ENCODE measurements at regions not wholly inside any gene's neighbourhood (a gene's known extent, or its start where the extent isn't known, plus 50 kb on each side); places are given as distances from the start of the nearest gene placed in this dataset.
"Not testable (repeated sequence)": the region's sequence is repeated elsewhere in the genome, so short reads cannot be mapped to it uniquely, and the experiment has no call there.

DNA sequence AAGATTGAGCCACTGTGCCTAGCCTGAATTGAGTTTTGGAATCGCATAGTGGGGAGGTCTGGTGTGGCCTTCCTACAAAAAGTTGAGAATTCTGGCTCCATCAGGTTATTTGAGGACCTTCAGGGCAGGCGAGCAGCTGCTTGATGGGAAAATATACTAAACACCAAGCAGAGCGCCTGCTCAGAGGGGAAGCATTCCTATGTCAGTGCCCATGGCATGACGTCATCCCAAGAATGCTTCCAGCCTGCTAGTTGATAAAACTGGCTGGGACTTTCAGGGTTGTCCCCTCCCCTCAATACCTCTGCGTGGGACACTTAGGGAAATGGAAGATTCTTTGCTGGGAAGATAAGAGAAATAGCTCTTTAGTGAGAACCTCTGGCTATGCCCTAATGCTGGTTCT is 174.9 kb upstream of the NBPF12 start:
- not testable (repeated sequence) for H3K9me3 Mint-ChIP-seq (ENCODE audit: low read depth); H3K4me1 Mint-ChIP-seq (ENCODE audit: low read depth); H3K36me3 Mint-ChIP-seq; H3K4me3 Mint-ChIP-seq; H3K27ac Mint-ChIP-seq; H3K27me3 Mint-ChIP-seq

DNA sequence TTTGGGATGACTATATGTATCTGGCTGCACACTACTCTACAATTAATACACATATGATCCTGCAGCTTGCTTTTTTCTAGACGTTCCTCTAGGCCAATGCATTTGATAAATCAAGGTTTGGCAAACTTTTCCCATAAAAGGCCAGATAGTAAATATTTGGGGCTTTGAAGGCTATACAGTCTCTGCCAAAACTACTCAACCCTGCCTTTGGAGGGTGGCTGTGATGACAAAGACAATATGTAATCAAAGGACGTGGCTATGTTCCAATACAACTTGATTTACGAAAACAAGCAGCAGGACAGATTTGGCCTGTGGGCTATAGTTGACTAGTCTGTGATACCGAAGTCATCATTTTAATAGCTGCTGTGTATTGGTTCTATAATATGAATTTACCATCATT is 181.3 kb upstream of the NBPF12 start:
- not testable (repeated sequence) for H3K27ac Mint-ChIP-seq; H3K36me3 Mint-ChIP-seq; H3K9me3 Mint-ChIP-seq (ENCODE audit: low read depth); H3K4me1 Mint-ChIP-seq (ENCODE audit: low read depth); H3K4me3 Mint-ChIP-seq; H3K27me3 Mint-ChIP-seq

DNA sequence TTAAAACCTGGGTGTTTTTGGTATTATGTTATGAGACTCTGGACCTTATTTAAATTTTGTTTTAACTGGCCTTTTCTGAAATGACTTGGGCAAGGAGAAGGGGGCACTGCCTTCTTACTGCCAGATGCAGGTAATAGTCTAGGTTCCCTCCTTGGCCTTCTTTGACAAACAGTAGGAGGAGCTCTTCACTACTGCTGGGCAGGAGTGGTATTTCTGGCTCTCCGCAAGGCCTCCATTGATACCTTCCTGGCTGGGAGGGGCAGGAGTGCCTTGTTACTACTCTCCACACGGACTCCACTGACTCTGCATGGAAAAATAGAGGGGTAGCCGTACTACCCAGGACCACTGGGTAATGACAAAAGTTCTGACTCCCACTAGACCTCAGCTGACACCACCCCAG is 189.4 kb upstream of the NBPF12 start:
- H3K4me1 Mint-ChIP-seq (ENCODE audit: low read depth); H3K36me3 Mint-ChIP-seq; H3K9me3 Mint-ChIP-seq (ENCODE audit: low read depth); H3K27me3 Mint-ChIP-seq; H3K27ac Mint-ChIP-seq; H3K4me3 Mint-ChIP-seq: not testable (repeated sequence)

DNA sequence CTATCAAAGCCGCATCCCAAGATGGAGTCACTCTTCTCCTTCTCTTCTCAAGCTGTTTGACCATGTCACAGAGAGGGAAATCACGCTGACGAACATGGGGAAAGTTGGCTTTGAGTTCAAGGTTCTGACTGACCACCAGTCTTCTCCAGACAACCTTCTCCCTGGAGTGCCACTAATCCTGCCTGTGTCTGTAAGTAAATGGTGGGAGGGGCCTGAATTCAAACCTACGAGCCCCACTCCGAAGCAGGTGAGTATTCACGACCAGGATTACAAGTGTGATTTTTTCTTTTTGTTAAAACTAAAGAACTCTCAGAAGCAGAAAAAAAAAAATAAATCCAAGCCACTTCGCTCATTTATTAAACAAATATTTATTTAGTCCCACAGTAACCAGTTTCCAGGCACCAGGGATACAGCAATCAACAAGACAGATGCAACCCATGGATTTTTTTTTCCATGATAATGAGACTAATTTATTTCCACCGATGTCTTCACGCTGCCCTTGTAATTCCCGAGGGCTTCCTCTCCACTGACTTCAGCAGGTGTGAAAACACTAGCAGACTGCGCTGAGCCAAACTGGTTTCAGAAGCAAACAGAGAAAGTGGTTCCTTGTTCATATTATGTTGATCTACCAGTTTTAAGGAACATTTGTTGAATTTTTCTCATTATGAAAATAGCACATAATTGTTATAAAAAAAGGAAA is 206.0 kb upstream of the NBPF12 start:
- not testable (repeated sequence) for H3K27ac Mint-ChIP-seq; H3K9me3 Mint-ChIP-seq (ENCODE audit: low read depth); H3K36me3 Mint-ChIP-seq; H3K4me1 Mint-ChIP-seq (ENCODE audit: low read depth); H3K4me3 Mint-ChIP-seq; H3K27me3 Mint-ChIP-seq

DNA sequence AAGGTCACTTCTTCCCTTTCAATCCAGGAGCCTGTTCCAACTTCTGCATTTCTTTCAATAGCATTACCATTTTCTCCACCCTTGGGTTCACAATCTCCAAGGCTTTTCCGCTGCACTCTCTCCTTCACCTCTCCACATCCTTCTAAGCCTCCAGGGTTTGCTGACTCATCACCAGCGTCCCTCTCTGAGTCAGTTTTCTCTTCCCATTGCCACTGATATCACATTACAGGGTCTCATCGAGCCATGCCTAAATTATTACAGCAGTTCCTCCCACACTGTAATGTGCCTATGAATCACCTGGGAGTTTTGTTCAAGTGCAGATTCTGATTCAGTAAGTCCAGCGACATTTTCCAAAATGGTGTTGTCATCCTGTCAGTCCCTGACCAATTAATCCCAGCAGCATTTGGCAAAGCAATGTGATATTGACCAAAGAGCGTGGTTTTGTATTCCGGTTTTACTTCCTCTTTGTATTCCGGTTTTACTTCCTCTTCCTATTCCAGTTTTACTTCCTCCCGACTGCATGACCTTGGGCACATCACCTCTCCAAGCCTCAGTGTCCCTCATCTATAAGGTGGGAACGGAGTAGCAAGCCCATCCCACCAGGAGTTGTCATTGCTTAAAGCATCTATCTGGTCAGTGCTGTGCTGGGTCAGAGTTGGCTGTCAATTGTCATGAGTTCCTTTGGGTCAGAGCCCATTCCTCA is 208.3 kb upstream of the NBPF12 start:
- not testable (repeated sequence) for H3K4me3 Mint-ChIP-seq; H3K4me1 Mint-ChIP-seq (ENCODE audit: low read depth); H3K27me3 Mint-ChIP-seq; H3K9me3 Mint-ChIP-seq (ENCODE audit: low read depth); H3K27ac Mint-ChIP-seq; H3K36me3 Mint-ChIP-seq

DNA sequence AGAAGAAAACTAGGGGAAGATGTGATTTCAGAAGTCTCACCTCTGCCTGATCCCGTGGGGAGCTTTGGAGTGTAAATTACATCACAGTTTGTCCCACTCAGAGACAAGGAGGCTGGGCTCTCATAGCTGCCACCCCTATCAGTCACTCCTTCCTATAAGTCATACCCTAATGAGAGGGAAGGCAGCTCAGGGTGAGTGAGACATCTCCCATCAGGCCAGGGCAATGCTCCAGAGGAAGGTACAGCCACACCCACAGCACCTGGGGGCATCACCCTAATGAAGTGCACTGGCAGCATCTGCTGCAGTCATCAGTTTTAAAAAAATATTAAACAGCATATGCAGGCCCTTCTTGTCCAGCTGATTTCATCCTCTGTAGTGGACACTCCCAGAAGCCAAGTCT is 223.1 kb upstream of the NBPF12 start:
- not testable (repeated sequence) for H3K27me3 Mint-ChIP-seq; H3K4me3 Mint-ChIP-seq; H3K4me1 Mint-ChIP-seq (ENCODE audit: low read depth); H3K36me3 Mint-ChIP-seq; H3K9me3 Mint-ChIP-seq (ENCODE audit: low read depth); H3K27ac Mint-ChIP-seq

DNA sequence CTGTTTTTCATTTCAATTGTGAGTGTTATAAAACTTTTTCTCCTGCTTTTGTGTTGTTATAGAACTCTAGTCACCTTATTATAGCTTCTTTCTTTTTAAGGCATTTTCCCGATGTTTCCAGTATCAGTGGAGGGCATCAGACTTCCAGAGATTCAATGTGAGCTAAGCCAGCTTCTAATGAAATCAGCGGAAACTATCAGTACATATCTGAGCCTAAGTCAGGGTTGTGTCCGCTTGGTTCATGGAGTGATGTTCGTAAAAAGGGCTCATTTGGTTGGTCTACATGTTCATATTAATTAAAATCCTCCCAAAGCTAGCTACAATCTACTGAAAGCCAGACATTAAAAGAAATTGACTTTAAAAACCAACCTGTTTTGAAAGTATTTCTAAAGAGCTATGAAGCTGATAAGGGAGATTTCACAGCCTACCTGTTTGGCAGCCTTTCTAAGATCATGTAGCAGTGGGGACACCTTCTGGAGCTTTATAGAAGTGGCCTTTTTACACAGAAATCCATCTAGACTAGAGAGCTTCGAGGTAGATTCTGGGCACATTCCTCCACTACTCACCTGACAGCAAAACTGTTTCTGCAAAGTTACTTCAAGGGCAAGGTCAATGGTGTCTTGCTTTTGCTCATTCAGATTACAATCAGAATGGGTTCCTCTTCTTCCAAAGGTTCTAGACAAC is 227.1 kb upstream of the NBPF12 start:
- not testable (repeated sequence) for H3K27me3 Mint-ChIP-seq; H3K36me3 Mint-ChIP-seq; H3K4me3 Mint-ChIP-seq; H3K27ac Mint-ChIP-seq; H3K9me3 Mint-ChIP-seq (ENCODE audit: low read depth); H3K4me1 Mint-ChIP-seq (ENCODE audit: low read depth)

DNA sequence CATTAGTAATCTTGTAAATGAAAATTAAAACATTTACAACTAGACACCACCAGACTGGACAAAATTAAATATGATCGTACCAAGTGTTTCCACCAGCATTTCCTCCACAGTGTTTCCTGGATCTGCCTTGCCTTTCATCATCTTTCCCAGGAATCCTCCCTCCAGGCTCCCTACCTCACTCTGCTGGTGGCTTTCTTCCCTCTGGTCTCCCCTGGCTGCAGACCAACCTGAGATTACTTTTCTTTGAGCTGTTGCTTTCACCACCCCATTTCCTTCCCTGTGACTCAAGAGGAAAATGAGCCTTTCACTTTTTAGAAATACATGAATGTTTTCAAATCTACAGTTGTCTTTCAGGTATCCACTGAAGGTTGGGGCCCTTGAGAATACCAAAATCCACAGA is 228.8 kb upstream of the NBPF12 start:
- not testable (repeated sequence) for H3K27me3 Mint-ChIP-seq; H3K9me3 Mint-ChIP-seq (ENCODE audit: low read depth); H3K4me3 Mint-ChIP-seq; H3K4me1 Mint-ChIP-seq (ENCODE audit: low read depth); H3K36me3 Mint-ChIP-seq; H3K27ac Mint-ChIP-seq

DNA sequence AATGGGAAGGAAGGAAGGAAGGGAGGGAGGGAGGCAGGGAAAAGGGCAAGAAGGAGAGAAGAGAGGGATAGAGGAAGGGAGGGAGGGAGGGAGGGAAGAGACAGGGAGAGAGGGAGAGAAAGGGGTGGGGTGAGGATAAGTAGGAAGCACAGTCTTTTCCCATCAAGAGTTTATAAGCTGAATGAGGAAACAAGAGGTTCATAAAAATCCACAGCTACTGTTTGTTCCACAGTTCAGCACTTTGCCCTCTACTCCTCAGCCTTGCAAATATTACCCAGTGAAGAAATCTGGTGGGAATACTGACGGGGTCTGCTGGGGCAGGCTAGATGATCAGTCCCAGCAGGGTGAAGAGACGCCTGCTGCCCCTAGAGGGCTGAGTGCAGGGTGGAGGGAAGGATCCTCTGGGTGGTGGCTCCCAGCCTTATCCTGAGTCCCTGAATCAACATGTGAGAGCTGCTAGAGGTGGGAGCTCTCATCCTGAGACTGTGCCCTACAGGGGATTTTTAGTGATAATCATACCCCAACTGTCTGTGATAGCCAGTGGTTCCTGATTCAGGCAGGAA is 233.9 kb upstream of the NBPF12 start:
- not testable (repeated sequence) for H3K27ac Mint-ChIP-seq; H3K9me3 Mint-ChIP-seq (ENCODE audit: low read depth); H3K36me3 Mint-ChIP-seq; H3K27me3 Mint-ChIP-seq; H3K4me3 Mint-ChIP-seq; H3K4me1 Mint-ChIP-seq (ENCODE audit: low read depth)

DNA sequence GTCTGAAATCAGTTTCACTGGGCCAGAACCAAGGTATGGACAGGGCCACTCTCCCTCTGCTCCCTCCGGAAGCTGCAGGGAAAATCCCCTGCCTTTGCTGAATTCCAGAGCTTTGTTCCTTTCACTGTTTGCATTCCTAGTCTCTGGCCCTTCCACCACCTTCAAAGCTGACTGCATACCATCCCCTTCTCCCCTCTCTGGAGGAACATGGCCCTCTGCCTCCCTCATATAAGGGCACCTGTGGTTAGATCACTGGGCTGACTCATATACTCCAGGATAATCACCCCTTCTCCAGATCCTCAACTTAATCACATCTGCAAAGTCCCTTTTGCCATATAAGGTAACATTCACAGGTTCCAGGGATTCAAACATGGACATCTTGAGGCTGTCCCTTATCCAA is 236.8 kb upstream of the NBPF12 start:
- not testable (repeated sequence) for H3K27me3 Mint-ChIP-seq; H3K9me3 Mint-ChIP-seq (ENCODE audit: low read depth); H3K27ac Mint-ChIP-seq; H3K36me3 Mint-ChIP-seq; H3K4me1 Mint-ChIP-seq (ENCODE audit: low read depth); H3K4me3 Mint-ChIP-seq

DNA sequence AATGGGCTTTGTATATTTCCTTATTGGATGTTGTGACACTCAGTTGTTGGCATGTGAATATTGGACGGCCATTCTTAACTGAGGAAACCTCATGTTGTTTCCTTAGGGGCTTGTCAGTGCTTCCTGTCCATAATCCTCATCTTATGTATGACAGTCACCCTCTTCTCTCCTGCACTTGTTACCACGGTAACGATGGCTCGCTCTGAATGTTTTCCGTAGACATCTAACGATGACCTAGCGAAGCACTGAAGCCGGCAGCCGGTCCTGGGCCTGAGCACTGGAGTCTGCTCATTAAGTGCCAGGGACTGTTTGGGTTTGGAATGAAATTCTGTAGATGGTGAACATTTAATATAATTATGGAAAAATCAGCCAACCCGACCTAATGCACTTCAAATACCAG is 242.7 kb upstream of the NBPF12 start:
- not testable (repeated sequence) for H3K9me3 Mint-ChIP-seq (ENCODE audit: low read depth); H3K27ac Mint-ChIP-seq; H3K4me1 Mint-ChIP-seq (ENCODE audit: low read depth); H3K36me3 Mint-ChIP-seq; H3K4me3 Mint-ChIP-seq; H3K27me3 Mint-ChIP-seq

DNA sequence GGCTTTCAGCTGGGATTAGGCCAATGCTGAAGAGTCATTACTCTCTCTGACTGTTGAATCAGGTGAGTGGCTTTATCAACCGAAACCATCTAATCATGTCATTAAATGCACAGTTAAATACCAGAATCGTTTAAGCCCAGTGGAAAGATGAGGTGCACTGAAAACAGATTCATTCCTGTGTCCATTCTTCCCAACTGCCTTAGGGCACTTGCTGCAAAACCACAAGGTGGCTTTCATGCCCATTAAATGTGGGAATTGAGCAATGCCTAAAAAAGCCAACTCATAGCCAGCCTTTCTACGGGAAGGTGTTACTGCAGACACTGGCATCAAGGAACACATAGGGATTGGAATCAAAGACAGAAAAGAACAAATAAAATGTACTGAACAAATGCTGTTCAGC is 246.3 kb upstream of the NBPF12 start:
- not testable (repeated sequence) for H3K27me3 Mint-ChIP-seq; H3K27ac Mint-ChIP-seq; H3K36me3 Mint-ChIP-seq; H3K4me3 Mint-ChIP-seq; H3K9me3 Mint-ChIP-seq (ENCODE audit: low read depth); H3K4me1 Mint-ChIP-seq (ENCODE audit: low read depth)

DNA sequence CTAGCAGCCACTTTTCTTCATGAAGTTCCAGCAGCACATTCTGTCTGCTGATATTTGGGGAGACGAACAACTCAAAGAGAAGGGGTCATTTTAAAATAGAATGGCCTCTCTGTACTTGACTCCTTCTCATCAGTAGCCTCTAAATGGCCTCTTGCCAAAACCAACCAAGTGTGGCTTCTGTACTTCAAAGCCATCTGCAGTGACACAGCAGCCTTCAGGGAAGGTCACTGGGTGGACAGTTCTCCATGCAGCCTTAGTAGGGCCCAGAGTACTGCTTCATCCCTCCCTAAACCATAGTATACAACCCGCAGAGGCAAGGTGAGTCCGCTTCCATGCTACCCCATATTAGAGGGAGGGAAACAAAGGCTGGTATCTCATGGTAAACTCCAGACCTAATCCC is 249.2 kb upstream of the NBPF12 start:
- not testable (repeated sequence) for H3K36me3 Mint-ChIP-seq; H3K4me3 Mint-ChIP-seq; H3K27ac Mint-ChIP-seq; H3K4me1 Mint-ChIP-seq (ENCODE audit: low read depth); H3K9me3 Mint-ChIP-seq (ENCODE audit: low read depth); H3K27me3 Mint-ChIP-seq

DNA sequence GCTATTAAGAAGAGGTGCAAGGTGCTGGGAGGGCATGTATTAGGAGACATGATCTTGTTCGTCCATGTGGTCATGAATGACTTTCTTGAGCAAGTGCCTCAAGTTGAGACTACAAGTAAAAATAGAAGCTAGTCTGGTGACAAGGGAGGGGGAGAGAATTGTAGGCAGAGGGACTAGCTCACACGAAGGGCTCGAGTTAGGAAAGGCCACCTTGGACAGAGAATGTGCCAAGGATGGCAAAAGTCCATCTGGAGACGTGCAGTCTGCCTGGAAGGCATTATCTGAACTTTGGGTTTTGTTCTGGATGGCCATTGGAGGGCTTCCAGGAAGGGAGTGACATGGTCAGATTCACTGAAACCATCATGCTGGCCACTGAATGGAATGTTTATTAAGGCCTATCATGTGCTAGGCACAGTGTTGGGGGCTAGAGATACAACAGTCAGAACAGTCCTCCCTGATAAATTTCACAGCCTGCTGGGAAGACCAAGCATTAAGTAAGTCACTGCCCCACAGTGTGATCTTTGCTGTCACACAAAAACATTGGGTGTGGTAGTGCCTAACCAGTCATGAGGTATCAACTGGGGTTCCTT is 251.3 kb upstream of the NBPF12 start:
- not testable (repeated sequence) for H3K4me1 Mint-ChIP-seq (ENCODE audit: low read depth); H3K36me3 Mint-ChIP-seq; H3K4me3 Mint-ChIP-seq; H3K9me3 Mint-ChIP-seq (ENCODE audit: low read depth); H3K27ac Mint-ChIP-seq; H3K27me3 Mint-ChIP-seq

DNA sequence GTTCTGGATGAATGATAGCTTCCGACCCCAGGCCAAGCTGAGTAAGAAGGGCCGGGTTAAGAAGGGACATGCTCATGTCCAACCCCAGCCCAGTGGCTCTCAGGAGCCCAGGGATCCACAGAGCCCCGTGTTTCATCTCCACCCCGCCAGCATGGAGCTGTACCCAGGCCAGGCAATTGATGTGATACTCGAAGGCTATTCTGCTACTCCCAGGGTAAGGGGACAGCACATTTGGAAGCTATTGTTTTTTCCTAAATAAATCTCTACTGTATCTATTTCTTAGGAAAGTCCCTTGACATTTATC is 255.0 kb upstream of the NBPF12 start:
- not testable (repeated sequence) for H3K27me3 Mint-ChIP-seq

More for the DNA sequence above, 255.0 kb upstream of the NBPF12 start:
- H3K4me1 Mint-ChIP-seq (ENCODE audit: low read depth); H3K9me3 Mint-ChIP-seq (ENCODE audit: low read depth); H3K4me3 Mint-ChIP-seq; H3K36me3 Mint-ChIP-seq; H3K27ac Mint-ChIP-seq: not testable (repeated sequence)
